IMR-90 (cell line): ENCODE measurements at regions not wholly inside any gene's neighbourhood (a gene's known extent, or its start where the extent isn't known, plus 50 kb on each side); places are given as distances from the start of the nearest gene placed in this dataset.

Experiments used
- ATAC-seq: fragments of 200-7000 bp; cut with Tn5 transposase; 2 replicates; pipeline ENCODE4 v1.9.1; 2020; ENCODE audit warnings: low read depth, mild to moderate bottlenecking, moderate library complexity
- BruUV-seq: library from RNA; stranded (reverse); fragments of 400-500 nt; replicated peaks from 2 replicates; lab custom pipeline; 2021; lab: Mats Ljungman, UMichigan
- CTCF ChIA-PET: fragments of 300-600 bp; formaldehyde crosslinking; extraction: SDS; loops from one replicate; lab custom pipeline; 2021; ENCODE audit warnings: antibody characterized with exemption; lab: Yijun Ruan, JAX
- POLR2A ChIA-PET: fragments of 300-600 bp; sonication (Branson Sonifier 250); formaldehyde crosslinking; loops from one replicate; lab custom pipeline; 2022; ENCODE audit warnings: antibody characterized with exemption; ENCODE audit not compliant: unreplicated experiment; lab: Charles Lee
- DNase-seq: peaks from one replicate; pipeline ENCODE4 v3.0.0; 2013
- H2AFZ ChIP-seq: replicated peaks from 2 replicates; pipeline ENCODE3; 2013; ENCODE audit warnings: low read length, mild to moderate bottlenecking; ENCODE audit not compliant: poor library complexity
- H2AK5ac ChIP-seq: 2 replicates; pipeline ENCODE4 v1.6.1; 2013; ENCODE audit warnings: low read depth, low read length, inconsistent platforms
- H2AK9ac ChIP-seq: replicated peaks from 2 replicates; pipeline ENCODE3; 2013; ENCODE audit warnings: mild to moderate bottlenecking, low read depth, low read length, moderate library complexity; ENCODE audit not compliant: poor library complexity
- H2BK120ac ChIP-seq: 2 replicates; pipeline ENCODE4 v1.6.1; 2013; ENCODE audit warnings: low read depth, low read length, inconsistent platforms
- H2BK15ac ChIP-seq: 3 replicates; pipeline ENCODE4 v1.6.1; 2013; ENCODE audit warnings: low read depth, low read length, inconsistent platforms
- H2BK20ac ChIP-seq: 2 replicates; pipeline ENCODE4 v1.6.1; 2013; ENCODE audit warnings: low read depth, mild to moderate bottlenecking, inconsistent platforms, low read length, moderate library complexity
- H2BK5ac ChIP-seq: 2 replicates; pipeline ENCODE4 v1.6.1; 2013; ENCODE audit warnings: mild to moderate bottlenecking, low read depth, low read length, inconsistent platforms; ENCODE audit not compliant: poor library complexity, severe bottlenecking
- H3K14ac ChIP-seq: replicated peaks from 2 replicates; pipeline ENCODE4 v1.6.1; 2013; ENCODE audit warnings: low read depth, low read length, inconsistent platforms
- H3K18ac ChIP-seq: 2 replicates; pipeline ENCODE4 v1.6.1; 2013; ENCODE audit warnings: low read depth, low read length, control low read depth
- H3K23ac ChIP-seq: 2 replicates; pipeline ENCODE4 v1.6.1; 2013; ENCODE audit warnings: low read depth, low read length, inconsistent platforms
- H3K27ac ChIP-seq: 2 replicates; pipeline ENCODE4 v1.5.1; 2013; ENCODE audit warnings: mild to moderate bottlenecking, control low read depth, low read length; ENCODE audit not compliant: insufficient read depth
- H3K27me3 ChIP-seq: 2 replicates; pipeline ENCODE4 v1.6.1; 2013; ENCODE audit warnings: low read length; ENCODE audit not compliant: control insufficient read depth, insufficient read depth
- H3K36me3 ChIP-seq: 2 replicates; pipeline ENCODE4 v1.6.1; 2013; ENCODE audit warnings: low read length, mixed read lengths; ENCODE audit not compliant: control insufficient read depth, insufficient read depth
- H3K4ac ChIP-seq: 2 replicates; pipeline ENCODE4 v1.6.1; 2013; ENCODE audit warnings: low read depth, low read length, inconsistent platforms
- H3K4me1 ChIP-seq: 2 replicates; pipeline ENCODE4 v1.6.1; 2013; ENCODE audit warnings: low read length, mixed read lengths; ENCODE audit not compliant: control insufficient read depth, insufficient read depth
- H3K4me2 ChIP-seq: 2 replicates; pipeline ENCODE4 v1.6.1; 2013; ENCODE audit warnings: low read depth, mild to moderate bottlenecking, control low read depth, low read length, moderate library complexity
- H3K4me3 ChIP-seq: 2 replicates; pipeline ENCODE4 v1.5.1; 2013; ENCODE audit warnings: low read depth, mild to moderate bottlenecking, control low read depth, low read length, moderate library complexity; ENCODE audit not compliant: insufficient read depth
- H3K56ac ChIP-seq: 2 replicates; pipeline ENCODE4 v1.6.1; 2013; ENCODE audit warnings: low read length, inconsistent platforms; ENCODE audit not compliant: insufficient read depth; ENCODE audit errors: extremely low read depth
- H3K79me1 ChIP-seq, 2 experiments: 2 replicates each; pipeline ENCODE4 v1.6.1; 2013; ENCODE audit warnings: low read length in 2 of 2, inconsistent platforms in 1 of 2, low read depth in 1 of 2
- H3K9ac ChIP-seq: 2 replicates; pipeline ENCODE4 v1.6.1; 2013; ENCODE audit warnings: low read depth, low read length, control low read depth
- H3K9me1 ChIP-seq: 2 replicates; pipeline ENCODE4 v1.6.1; 2013; ENCODE audit warnings: low read length, inconsistent platforms; ENCODE audit not compliant: insufficient read depth
- H3K9me3 ChIP-seq: 2 replicates; pipeline ENCODE4 v1.6.1; 2013; ENCODE audit warnings: low read length; ENCODE audit not compliant: control insufficient read depth, insufficient read depth
- H4K20me1 ChIP-seq: 2 replicates; pipeline ENCODE4 v1.6.1; 2013; ENCODE audit warnings: low read length, inconsistent platforms; ENCODE audit not compliant: insufficient read depth
- H4K5ac ChIP-seq: 2 replicates; pipeline ENCODE4 v1.6.1; 2013; ENCODE audit warnings: mild to moderate bottlenecking, low read depth, low read length, control low read depth
- H4K8ac ChIP-seq, 2 experiments: 2 replicates each; pipeline ENCODE4 v1.6.1; 2013; ENCODE audit warnings: low read depth in 2 of 2, low read length in 2 of 2, control low read depth in 1 of 2, inconsistent platforms in 1 of 2
- H4K91ac ChIP-seq: 2 replicates; pipeline ENCODE4 v1.6.1; 2013; ENCODE audit warnings: low read depth, low read length, inconsistent platforms; ENCODE audit not compliant: insufficient read depth
- BHLHE40 ChIP-seq: fragments of 150-350 bp; IDR thresholded peaks from 2 replicates; pipeline ENCODE4 v1.6.1; 2016; ENCODE audit warnings: mild to moderate bottlenecking, low read depth, low read length
- CEBPB ChIP-seq: IDR thresholded peaks from 2 replicates; pipeline ENCODE4 v1.6.1; 2012; ENCODE audit warnings: low read depth, low read length, improper control_type of control experiment
- FOS ChIP-seq: fragments of 150-350 bp; IDR thresholded peaks from 2 replicates; pipeline ENCODE4 v1.6.1; 2016; ENCODE audit warnings: low read depth, low read length
- MAFK ChIP-seq: IDR thresholded peaks from 2 replicates; pipeline ENCODE4 v1.6.1; 2012; ENCODE audit warnings: low read depth, low read length, improper control_type of control experiment
- MAZ ChIP-seq: IDR thresholded peaks from 2 replicates; pipeline ENCODE4 v1.6.1; 2012; ENCODE audit warnings: low read depth, mild to moderate bottlenecking, low read length, improper control_type of control experiment, moderate library complexity, borderline replicate concordance
- MXI1 ChIP-seq: IDR thresholded peaks from 2 replicates; pipeline ENCODE4 v1.6.1; 2012; ENCODE audit warnings: low read depth, mild to moderate bottlenecking, low read length, moderate library complexity, borderline replicate concordance
- NFE2L2 ChIP-seq: fragments of 150-350 bp; IDR thresholded peaks from 2 replicates; pipeline ENCODE4 v1.6.1; 2016; ENCODE audit warnings: low read depth, mild to moderate bottlenecking, low read length
- RCOR1 ChIP-seq: IDR thresholded peaks from 2 replicates; pipeline ENCODE4 v1.6.1; 2012; ENCODE audit warnings: mild to moderate bottlenecking, low read length, improper control_type of control experiment; ENCODE audit not compliant: insufficient replicate concordance
- RFX5 ChIP-seq: IDR thresholded peaks from 2 replicates; pipeline ENCODE4 v1.8.0; 2012; ENCODE audit warnings: low read depth, mild to moderate bottlenecking, low read length, moderate library complexity
- SMC3 ChIP-seq: fragments of 150-350 bp; IDR thresholded peaks from 2 replicates; pipeline ENCODE4 v1.6.1; 2016; ENCODE audit warnings: low read depth, mild to moderate bottlenecking, antibody characterized with exemption, low read length, moderate library complexity
- WGBS, 2 experiments: methylation state at CpG; one replicate each; pipeline versions ENCODE4 v1.1.5 to v1.1.7; 2013; ENCODE audit warnings: missing lambda C conversion rate in 2 of 2; ENCODE audit not compliant: insufficient read length in 1 of 2; ENCODE audit errors: extremely low coverage in 2 of 2; 5-methylcytosine and 5-hydroxymethylcytosine counted together
- dilution Hi-C: fragments of 300-500 bp; cut with HindIII; formaldehyde crosslinking; loops from one replicate; pipeline ENCODE4 v1.14.3; 2018; ENCODE audit warnings: low sequenced_read_pairs; ENCODE audit not compliant: unreplicated experiment
- in situ Hi-C: fragments of 300-500 bp; cut with MboI; formaldehyde crosslinking; loops from 3 replicates; pipeline ENCODE4 v1.14.3; 2019; ENCODE audit warnings: low sequenced_read_pairs, inconsistent platforms, mixed read lengths
- intact Hi-C: fragments of 100-400 bp; cut with micrococcal nuclease; formaldehyde crosslinking; loops from 2 replicates; pipeline ENCODE4 v1.10.0; 2022
- TF ChIP-seq, protein P1 (sequence below): conservative IDR thresholded peaks from 2 replicates; pipeline ENCODE4 v1.5.1; 2012; ENCODE audit warnings: mild to moderate bottlenecking, low read depth, low read length, improper control_type of control experiment
- TF ChIP-seq, protein P2 (sequence below): fragments of 150-350 bp; IDR thresholded peaks from 2 replicates; pipeline ENCODE4 v1.6.1; 2017; ENCODE audit warnings: mild to moderate bottlenecking, antibody characterized with exemption, low read length, low read depth
- TF ChIP-seq, protein P3 (sequence below): fragments of 150-350 bp; IDR thresholded peaks from 2 replicates; pipeline ENCODE4 v1.6.1; 2016; ENCODE audit warnings: low read depth, mild to moderate bottlenecking, low read length, moderate library complexity, borderline replicate concordance

DNA sequence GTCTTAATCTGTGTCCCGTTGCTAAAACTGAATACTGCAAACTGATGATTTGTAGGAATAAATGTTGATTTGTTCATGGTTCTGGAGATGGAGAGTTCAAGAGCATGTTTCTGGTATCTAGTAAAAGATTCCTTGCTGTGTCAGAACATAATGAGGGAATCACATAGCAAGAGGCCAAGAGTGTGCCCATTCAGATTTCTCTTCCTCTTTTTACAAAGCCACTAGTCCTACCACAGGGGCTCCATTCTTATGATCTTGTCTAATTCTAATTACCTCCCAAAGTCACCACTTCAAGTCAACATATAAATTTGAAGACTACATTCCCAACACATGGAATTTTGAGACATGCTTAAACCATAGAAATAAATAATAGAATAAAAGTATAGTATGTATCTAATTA lies 608.8 kb upstream of the EPHA5 start:
- ATAC-seq, result no peak
- Histone ChIP-seq H4K5ac (no peak overlapping the region), H3K79me1 (no peaks in the 10 kb centered on the region), H3K27ac (no peak overlapping the region), H3K56ac (no peak overlapping the region), H2BK15ac (no peak overlapping the region), H2AK5ac (no peak overlapping the region), H2BK120ac (no peak overlapping the region), H3K4ac (no peak overlapping the region), H3K9ac (no peak overlapping the region), H2BK20ac (no peak overlapping the region), H4K91ac (no peak overlapping the region), H3K4me3 (no peak overlapping the region), H4K8ac (no peak overlapping the region), H3K4me2 (no peak overlapping the region), H3K36me3 (no peaks in the 10 kb centered on the region), H2AFZ (no peak overlapping the region), H2AK9ac (no peak overlapping the region), H3K14ac (no peak overlapping the region), H4K20me1 (no peaks in the 10 kb centered on the region), H3K27me3 (no peaks in the 10 kb centered on the region), H3K18ac (no peak overlapping the region), H3K9me3 (no peaks in the 10 kb centered on the region), H3K9me1 (no peaks in the 10 kb centered on the region), H2BK5ac (no peak overlapping the region), H3K4me1 (no peaks in the 10 kb centered on the region), H3K23ac (no peak overlapping the region)
- ChIA-PET POLR2A (no interaction called here), CTCF (no interaction called here)
- no peak for DNase-seq
- intact Hi-C loops (no loop called here), dilution Hi-C loops (no loop called here), in situ Hi-C loops (no loop called here)
- BruUV-seq, result no TSS peak
- TF ChIP-seq, protein P1, sequence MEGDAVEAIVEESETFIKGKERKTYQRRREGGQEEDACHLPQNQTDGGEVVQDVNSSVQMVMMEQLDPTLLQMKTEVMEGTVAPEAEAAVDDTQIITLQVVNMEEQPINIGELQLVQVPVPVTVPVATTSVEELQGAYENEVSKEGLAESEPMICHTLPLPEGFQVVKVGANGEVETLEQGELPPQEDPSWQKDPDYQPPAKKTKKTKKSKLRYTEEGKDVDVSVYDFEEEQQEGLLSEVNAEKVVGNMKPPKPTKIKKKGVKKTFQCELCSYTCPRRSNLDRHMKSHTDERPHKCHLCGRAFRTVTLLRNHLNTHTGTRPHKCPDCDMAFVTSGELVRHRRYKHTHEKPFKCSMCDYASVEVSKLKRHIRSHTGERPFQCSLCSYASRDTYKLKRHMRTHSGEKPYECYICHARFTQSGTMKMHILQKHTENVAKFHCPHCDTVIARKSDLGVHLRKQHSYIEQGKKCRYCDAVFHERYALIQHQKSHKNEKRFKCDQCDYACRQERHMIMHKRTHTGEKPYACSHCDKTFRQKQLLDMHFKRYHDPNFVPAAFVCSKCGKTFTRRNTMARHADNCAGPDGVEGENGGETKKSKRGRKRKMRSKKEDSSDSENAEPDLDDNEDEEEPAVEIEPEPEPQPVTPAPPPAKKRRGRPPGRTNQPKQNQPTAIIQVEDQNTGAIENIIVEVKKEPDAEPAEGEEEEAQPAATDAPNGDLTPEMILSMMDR, result no peak
- no peak for TF ChIP-seq CEBPB
- no peak for TF ChIP-seq MAFK
- TF ChIP-seq, protein P2, sequence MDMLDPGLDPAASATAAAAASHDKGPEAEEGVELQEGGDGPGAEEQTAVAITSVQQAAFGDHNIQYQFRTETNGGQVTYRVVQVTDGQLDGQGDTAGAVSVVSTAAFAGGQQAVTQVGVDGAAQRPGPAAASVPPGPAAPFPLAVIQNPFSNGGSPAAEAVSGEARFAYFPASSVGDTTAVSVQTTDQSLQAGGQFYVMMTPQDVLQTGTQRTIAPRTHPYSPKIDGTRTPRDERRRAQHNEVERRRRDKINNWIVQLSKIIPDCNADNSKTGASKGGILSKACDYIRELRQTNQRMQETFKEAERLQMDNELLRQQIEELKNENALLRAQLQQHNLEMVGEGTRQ, result no peak
- no peak for TF ChIP-seq FOS
- no peak for TF ChIP-seq MXI1
- no peak for TF ChIP-seq MAZ
- TF ChIP-seq NFE2L2, result no peak
- no peak for TF ChIP-seq RCOR1
- TF ChIP-seq, protein P3, sequence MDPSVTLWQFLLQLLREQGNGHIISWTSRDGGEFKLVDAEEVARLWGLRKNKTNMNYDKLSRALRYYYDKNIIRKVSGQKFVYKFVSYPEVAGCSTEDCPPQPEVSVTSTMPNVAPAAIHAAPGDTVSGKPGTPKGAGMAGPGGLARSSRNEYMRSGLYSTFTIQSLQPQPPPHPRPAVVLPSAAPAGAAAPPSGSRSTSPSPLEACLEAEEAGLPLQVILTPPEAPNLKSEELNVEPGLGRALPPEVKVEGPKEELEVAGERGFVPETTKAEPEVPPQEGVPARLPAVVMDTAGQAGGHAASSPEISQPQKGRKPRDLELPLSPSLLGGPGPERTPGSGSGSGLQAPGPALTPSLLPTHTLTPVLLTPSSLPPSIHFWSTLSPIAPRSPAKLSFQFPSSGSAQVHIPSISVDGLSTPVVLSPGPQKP, result no peak
- TF ChIP-seq RFX5, result no peak
- no peak for TF ChIP-seq BHLHE40
- TF ChIP-seq SMC3, result no peak
- WGBS, 2 experiments, result no CpG with 5 or more reads among the region's 1 CpG
